ENCODE measurements at regions not wholly inside any gene's neighbourhood (a gene's known extent, or its start where the extent isn't known, plus 50 kb on each side); places are given as distances from the start of the nearest gene placed in this dataset.

DNA sequence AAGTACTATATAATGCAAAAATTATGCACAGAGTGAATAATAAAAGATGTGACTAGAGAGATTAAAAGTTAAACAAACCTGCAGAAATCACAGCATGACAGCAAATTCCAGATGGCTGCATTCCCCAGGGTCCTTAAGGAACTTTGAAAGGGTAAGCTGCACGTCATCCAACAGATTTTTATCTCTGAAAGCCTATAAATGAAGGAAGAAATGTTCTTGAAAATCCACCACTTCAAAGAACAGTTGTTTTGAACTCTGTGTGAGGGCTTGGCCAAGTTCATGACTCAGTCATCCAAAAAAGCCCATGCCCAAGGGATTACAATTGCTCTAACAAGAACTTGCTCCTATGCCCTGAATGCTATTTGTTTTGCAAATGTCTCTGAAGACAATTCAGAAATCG is 603.6 kb downstream of the PLOD2 start:
- TF ChIP-seq EP300 (IDR thresholded peaks at IDR 0.05): no peak
- TF ChIP-seq, protein P1, sequence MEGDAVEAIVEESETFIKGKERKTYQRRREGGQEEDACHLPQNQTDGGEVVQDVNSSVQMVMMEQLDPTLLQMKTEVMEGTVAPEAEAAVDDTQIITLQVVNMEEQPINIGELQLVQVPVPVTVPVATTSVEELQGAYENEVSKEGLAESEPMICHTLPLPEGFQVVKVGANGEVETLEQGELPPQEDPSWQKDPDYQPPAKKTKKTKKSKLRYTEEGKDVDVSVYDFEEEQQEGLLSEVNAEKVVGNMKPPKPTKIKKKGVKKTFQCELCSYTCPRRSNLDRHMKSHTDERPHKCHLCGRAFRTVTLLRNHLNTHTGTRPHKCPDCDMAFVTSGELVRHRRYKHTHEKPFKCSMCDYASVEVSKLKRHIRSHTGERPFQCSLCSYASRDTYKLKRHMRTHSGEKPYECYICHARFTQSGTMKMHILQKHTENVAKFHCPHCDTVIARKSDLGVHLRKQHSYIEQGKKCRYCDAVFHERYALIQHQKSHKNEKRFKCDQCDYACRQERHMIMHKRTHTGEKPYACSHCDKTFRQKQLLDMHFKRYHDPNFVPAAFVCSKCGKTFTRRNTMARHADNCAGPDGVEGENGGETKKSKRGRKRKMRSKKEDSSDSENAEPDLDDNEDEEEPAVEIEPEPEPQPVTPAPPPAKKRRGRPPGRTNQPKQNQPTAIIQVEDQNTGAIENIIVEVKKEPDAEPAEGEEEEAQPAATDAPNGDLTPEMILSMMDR (IDR thresholded peaks at IDR 0.05): no peak
- no peak for TF ChIP-seq POLR2A (IDR thresholded peaks at IDR 0.05)
- no peak for TF ChIP-seq POLR2AphosphoS5 (IDR thresholded peaks at IDR 0.05)
- Histone ChIP-seq H3K27me3 (no peaks in the 10 kb centered on the region), H3K4me3 (no peak overlapping the region), H3K27ac (no peak overlapping the region), H3K36me3 (no peaks in the 10 kb centered on the region), H3K4me1 (no peaks in the 10 kb centered on the region), H3K9me3 (peaks cover 0 to 6% (median 0%) of the 10 kb centered on the region in 3 donors)
- 11 to 25% methylated on average over 2 of the region's 2 CpGs for WGBS, 2 donors (ENCODE audit: low coverage in 1 of 2)
- no peak for ATAC-seq

DNA sequence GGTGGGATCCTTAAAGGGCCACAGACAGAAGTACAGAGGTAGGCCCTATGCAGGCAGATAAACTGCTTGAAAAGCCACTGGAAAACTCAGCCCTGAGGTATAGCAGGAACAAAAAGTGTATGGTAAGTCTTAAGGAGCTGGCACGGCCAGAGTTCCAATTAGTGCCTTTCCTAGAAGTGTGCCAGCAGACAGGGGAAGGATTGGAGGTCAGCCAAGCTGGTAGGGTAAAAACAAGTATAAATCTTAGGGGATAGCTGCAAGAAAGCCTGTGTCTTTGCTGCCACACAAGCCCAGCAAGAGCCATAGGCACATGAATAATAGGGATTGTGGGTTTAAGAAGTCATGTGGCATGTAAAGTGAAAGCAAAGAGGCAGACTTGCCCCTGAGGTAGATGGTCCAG is 582.5 kb downstream of the PLOD2 start:
- 30 to 50% methylated on average over 1 of the region's 1 CpG for WGBS, 2 donors (ENCODE audit: low coverage in 1 of 2)
- no peaks in the 10 kb centered on the region for H3K4me1 ChIP-seq
- ATAC-seq: no peak

DNA sequence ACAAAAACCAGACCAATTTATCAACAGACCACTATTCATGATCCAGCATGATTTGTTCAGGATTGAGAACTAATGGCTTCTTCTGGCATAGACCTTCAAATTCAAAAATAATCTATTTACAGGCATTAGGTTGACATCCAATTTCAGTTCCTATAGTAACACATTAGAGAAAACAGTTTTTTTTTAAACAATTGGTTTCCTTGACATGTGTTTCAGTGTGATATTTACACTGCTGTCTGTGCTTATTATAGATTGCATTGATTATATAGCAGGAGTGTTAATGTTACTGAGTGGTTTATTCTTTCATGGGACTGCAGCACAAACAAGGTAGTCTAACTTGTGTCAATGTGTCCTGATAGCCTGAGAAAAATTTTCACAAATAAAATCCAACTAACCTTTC is 579.3 kb downstream of the PLOD2 start:
- no peak overlapping the region for H3K4me3 ChIP-seq
- no peaks in the 10 kb centered on the region for H3K4me1 ChIP-seq
- no peaks in the 10 kb centered on the region for H3K9me3 ChIP-seq
- no peaks in the 10 kb centered on the region for H3K36me3 ChIP-seq
- TF ChIP-seq POLR2A (IDR thresholded peaks at IDR 0.05) (no peak), EP300 (IDR thresholded peaks at IDR 0.05) (no peak), POLR2AphosphoS5 (IDR thresholded peaks at IDR 0.05) (no peak)
- TF ChIP-seq, protein P1 (IDR thresholded peaks at IDR 0.05): no peak
- no peak for ATAC-seq
- no peak overlapping the region for H3K27ac ChIP-seq
- no peaks in the 10 kb centered on the region for H3K27me3 ChIP-seq

More for the DNA sequence above, 582.5 kb downstream of the PLOD2 start:
- no peak for TF ChIP-seq EP300 (IDR thresholded peaks at IDR 0.05)
- TF ChIP-seq POLR2AphosphoS5 (IDR thresholded peaks at IDR 0.05): no peak
- no peak for TF ChIP-seq POLR2A (IDR thresholded peaks at IDR 0.05)
- no peak overlapping the region for H3K27ac ChIP-seq
- no peaks in the 10 kb centered on the region for H3K9me3 ChIP-seq
- no peaks in the 10 kb centered on the region for H3K27me3 ChIP-seq
- H3K36me3 ChIP-seq: no peaks in the 10 kb centered on the region
- no peak overlapping the region for H3K4me3 ChIP-seq

DNA sequence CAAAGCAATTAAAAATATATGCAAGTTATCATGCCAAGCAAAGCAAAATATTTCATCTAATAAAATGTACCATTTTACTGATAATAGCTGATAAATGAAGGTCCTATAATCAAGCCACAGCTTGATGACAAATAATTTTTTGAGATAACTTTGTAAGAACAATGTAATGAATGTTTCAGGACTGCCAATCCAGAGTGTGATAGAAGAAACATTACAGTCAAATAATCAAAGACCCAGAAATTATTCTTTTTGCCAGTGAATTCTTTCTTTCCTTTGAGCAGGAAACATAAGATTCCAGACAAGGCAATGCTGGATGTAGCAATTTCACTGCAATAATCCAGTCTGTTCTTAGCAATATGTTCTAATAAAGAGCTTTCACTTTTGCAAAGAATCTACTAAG is 556.1 kb downstream of the PLOD2 start:
- H3K4me1 ChIP-seq: no peaks in the 10 kb centered on the region
- no peak overlapping the region for H3K27ac ChIP-seq
- TF ChIP-seq POLR2A (IDR thresholded peaks at IDR 0.05) (no peak), POLR2AphosphoS5 (IDR thresholded peaks at IDR 0.05) (no peak), EP300 (IDR thresholded peaks at IDR 0.05) (no peak)
- TF ChIP-seq, protein P1 (IDR thresholded peaks at IDR 0.05): no peak
- no peaks in the 10 kb centered on the region for H3K9me3 ChIP-seq
- H3K27me3 ChIP-seq: no peaks in the 10 kb centered on the region
- no peaks in the 10 kb centered on the region for H3K36me3 ChIP-seq
- no peak for ATAC-seq
- H3K4me3 ChIP-seq: no peak overlapping the region

DNA sequence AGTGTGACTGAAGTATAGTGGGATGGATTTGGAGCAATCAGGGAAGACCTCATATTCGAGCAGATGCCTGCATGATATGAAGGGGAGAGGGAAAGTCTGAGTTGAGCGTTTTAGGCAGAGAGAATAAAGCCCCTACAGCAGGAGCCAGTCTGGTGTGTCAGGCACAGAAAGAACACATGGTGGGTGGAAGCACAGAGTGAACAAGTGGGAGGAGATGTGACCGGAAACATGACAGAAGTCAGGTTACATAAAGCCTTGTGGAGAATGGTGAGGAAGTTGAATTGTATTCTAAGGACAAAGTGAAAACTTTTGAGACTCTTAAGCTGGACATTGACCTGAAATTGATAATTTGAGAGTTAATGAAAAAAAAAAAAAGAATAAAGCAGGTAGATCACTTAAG is 541.0 kb downstream of the PLOD2 start:
- H3K27ac ChIP-seq: no peak overlapping the region
- H3K27me3 ChIP-seq: no peaks in the 10 kb centered on the region
- H3K4me1 ChIP-seq: no peaks in the 10 kb centered on the region
- no peaks in the 10 kb centered on the region for H3K36me3 ChIP-seq
- ATAC-seq: no peak
- TF ChIP-seq POLR2A (IDR thresholded peaks at IDR 0.05) (no peak), POLR2AphosphoS5 (IDR thresholded peaks at IDR 0.05) (no peak), EP300 (IDR thresholded peaks at IDR 0.05) (no peak)
- TF ChIP-seq, protein P1 (IDR thresholded peaks at IDR 0.05): no peak
- 79 to 84% methylated on average over 3 of the region's 3 CpGs for WGBS, 2 donors (ENCODE audit: low coverage in 1 of 2)
- H3K4me3 ChIP-seq: no peak overlapping the region
- H3K9me3 ChIP-seq: no peaks in the 10 kb centered on the region

DNA sequence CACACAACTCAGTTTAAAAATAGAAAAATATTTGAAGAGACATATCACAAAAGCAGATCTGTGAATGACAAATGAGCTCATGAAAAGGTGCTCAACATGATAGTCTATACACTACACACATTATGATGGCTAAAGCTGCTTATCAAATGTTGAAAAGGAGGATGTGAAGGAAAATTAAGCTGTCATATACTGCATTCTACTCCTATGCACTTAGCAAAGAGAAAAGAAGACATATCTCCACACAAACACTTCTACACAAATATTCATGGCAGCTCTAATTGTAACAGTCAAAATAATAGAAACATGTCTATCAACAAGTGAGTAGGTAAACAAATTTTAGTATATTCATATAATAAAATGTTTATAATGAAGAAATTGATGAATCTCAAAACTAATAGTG is 540.5 kb downstream of the PLOD2 start:
- Histone ChIP-seq H3K36me3 (no peaks in the 10 kb centered on the region), H3K4me1 (no peaks in the 10 kb centered on the region), H3K4me3 (no peak overlapping the region), H3K27me3 (no peaks in the 10 kb centered on the region), H3K9me3 (no peaks in the 10 kb centered on the region), H3K27ac (no peak overlapping the region)
- no peak for ATAC-seq
- TF ChIP-seq, protein P1 (IDR thresholded peaks at IDR 0.05): no peak
- TF ChIP-seq POLR2A (IDR thresholded peaks at IDR 0.05): no peak
- no peak for TF ChIP-seq EP300 (IDR thresholded peaks at IDR 0.05)
- no peak for TF ChIP-seq POLR2AphosphoS5 (IDR thresholded peaks at IDR 0.05)
